ENCODE measurements at regions not wholly inside any gene's neighbourhood (a gene's known extent, or its start where the extent isn't known, plus 50 kb on each side); places are given as distances from the start of the nearest gene placed in this dataset.

DNA sequence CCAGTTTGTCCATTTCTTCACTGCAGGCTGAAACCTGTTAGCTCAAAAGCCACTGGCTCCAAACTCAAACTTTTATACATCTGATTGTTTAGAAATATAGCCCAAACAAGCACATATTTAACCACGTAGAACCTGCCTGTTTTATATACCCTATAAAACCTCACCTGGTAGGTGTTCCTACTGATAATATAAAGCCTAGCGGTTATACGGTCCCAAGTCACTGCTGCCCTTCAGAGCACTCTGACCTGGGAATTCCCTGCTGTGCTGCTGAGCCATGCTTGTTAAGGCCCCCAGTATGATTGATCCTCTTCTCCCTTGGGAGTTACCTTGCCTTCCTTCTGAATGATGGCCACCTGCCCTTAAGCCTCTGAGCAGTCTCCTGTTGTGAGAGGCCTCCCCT, 432.8 kb upstream of the LCORL start:
- Histone ChIP-seq H3K4me1 (replicated peaks in 1 of 2) (no peaks in the 10 kb centered on the region), H3K27ac (no peak overlapping the region), H3K36me3 (replicated peaks in 1 of 2) (no peaks in the 10 kb centered on the region), H3K9me3 (replicated peaks in 1 of 3) (no peaks in the 10 kb centered on the region), H3K27me3 (no peaks in the 10 kb centered on the region), H3K4me3 (no peak overlapping the region)
- DNase-seq = no peak
- TF ChIP-seq POLR2A (IDR thresholded peaks at IDR 0.05) = no peak
- no peak for TF ChIP-seq CTCF (IDR thresholded peaks at IDR 0.05)
- intact Hi-C loops (cut with DNase I) = no loop called here
- WGBS, 4 donors = 82 to 89% (median 89%) methylated on average over 3 of the region's 3 CpGs

DNA sequence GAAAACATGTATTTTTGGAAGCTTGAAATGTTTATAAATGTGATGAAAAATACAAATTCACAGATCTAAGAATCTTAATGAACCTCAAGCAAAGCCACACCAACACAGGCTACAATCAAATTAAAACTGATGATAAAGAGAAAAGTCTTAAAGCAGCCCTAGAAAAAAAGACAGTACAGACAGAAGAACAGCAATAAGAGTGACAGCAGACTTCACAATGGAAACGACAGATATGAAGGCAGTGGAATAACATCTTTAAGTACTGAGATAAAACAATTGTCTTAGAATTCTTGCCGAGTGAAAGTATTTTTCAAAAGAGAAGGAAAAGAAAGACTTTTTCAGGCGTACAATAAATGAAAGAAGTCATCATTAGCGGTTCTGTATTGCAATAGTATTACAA, 423.6 kb upstream of the LCORL start:
- Histone ChIP-seq H3K9me3 (replicated peaks in 1 of 3) (peaks cover 0 to 8% (median 0%) of the 10 kb centered on the region in 3 donors), H3K27me3 (no peaks in the 10 kb centered on the region), H3K36me3 (replicated peaks in 1 of 2) (no peaks in the 10 kb centered on the region), H3K4me1 (replicated peaks in 1 of 2) (no peaks in the 10 kb centered on the region), H3K4me3 (no peak overlapping the region), H3K27ac (no peak overlapping the region)
- WGBS, 4 donors = 77 to 87% (median 81%) methylated on average over 4 of the region's 4 CpGs
- TF ChIP-seq POLR2A (IDR thresholded peaks at IDR 0.05) (no peak), CTCF (IDR thresholded peaks at IDR 0.05) (no peak)
- DNase-seq = no peak
- intact Hi-C loops (cut with DNase I) = no loop called here

GRCh38 chr4:18444206-18444605, 422.7 kb upstream of the LCORL start:
- intact Hi-C loops (cut with DNase I) = no loop called here
- no peak for DNase-seq
- H3K4me1 ChIP-seq (replicated peaks in 1 of 2) = no peaks in the 10 kb centered on the region
- H3K27me3 ChIP-seq = no peaks in the 10 kb centered on the region
- no peak for TF ChIP-seq POLR2A (IDR thresholded peaks at IDR 0.05)
- no peak for TF ChIP-seq CTCF (IDR thresholded peaks at IDR 0.05)
- peaks cover 0 to 8% (median 0%) of the 10 kb centered on the region in 3 donors for H3K9me3 ChIP-seq (replicated peaks in 1 of 3)
- H3K4me3 ChIP-seq = no peak overlapping the region
- 87 to 95% (median 90%) methylated on average over 3 of the region's 3 CpGs for WGBS, 4 donors
- no peaks in the 10 kb centered on the region for H3K36me3 ChIP-seq (replicated peaks in 1 of 2)
- H3K27ac ChIP-seq = no peak overlapping the region

DNA sequence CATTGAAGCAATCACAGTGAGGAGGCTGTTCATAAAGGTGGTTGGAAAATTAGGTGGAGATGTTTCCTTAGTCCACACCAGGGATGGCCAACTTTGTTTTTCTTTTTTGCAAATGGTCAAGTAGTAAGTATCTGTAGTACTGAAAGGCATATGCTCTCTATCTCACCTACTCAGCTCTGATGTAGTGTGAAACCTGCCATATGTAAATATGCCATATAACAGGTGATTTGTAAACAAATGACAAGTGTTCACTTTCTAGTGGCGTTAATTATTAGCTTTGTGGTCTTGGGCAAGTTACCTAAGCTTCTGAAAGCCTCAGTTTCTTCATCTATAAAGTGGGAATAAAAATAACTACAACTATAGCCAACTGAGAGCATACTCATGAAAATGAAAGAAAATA, 421.4 kb upstream of the LCORL start:
- no peaks in the 10 kb centered on the region for H3K4me1 ChIP-seq (replicated peaks in 1 of 2)
- no peak overlapping the region for H3K4me3 ChIP-seq
- H3K36me3 ChIP-seq (replicated peaks in 1 of 2) = no peaks in the 10 kb centered on the region
- TF ChIP-seq POLR2A (IDR thresholded peaks at IDR 0.05) (no peak), CTCF (IDR thresholded peaks at IDR 0.05) (no peak)
- no peak for DNase-seq
- WGBS, 4 donors = 29 to 69% (median 57%) methylated on average over 1 of the region's 1 CpG
- intact Hi-C loops (cut with DNase I) = no loop called here
- H3K27me3 ChIP-seq = no peaks in the 10 kb centered on the region
- H3K9me3 ChIP-seq (replicated peaks in 1 of 3) = peaks cover 0 to 8% (median 0%) of the 10 kb centered on the region in 3 donors
- H3K27ac ChIP-seq = no peak overlapping the region

Data from adrenal gland (tissue), 9 donors.